ENCODE measurements at regions not wholly inside any gene's neighbourhood (a gene's known extent, or its start where the extent isn't known, plus 50 kb on each side); places are given as distances from the start of the nearest gene placed in this dataset.

- TF ChIP-seq CTCF (IDR thresholded peaks at IDR 0.05; ENCODE audit: insufficient read depth, low read length, poor library complexity, severe bottlenecking) (no peak), EZH2phosphoT487 (conservative IDR thresholded peaks at IDR 0.05; ENCODE audit: low read length) (no peak)
Measured at GRCh38 chr7:156334636-156335035, 305.9 kb upstream of the RNF32 start.
